Fibroblast of the conjunctiva (primary cell): ENCODE measurements at regions not wholly inside any gene's neighbourhood (a gene's known extent, or its start where the extent isn't known, plus 50 kb on each side); places are given as distances from the start of the nearest gene placed in this dataset.

Source experiments
- DNase-seq: peaks from one replicate; pipeline ENCODE4 v3.0.0-alpha.2; 2010; ENCODE audit warnings: low read depth

DNA sequence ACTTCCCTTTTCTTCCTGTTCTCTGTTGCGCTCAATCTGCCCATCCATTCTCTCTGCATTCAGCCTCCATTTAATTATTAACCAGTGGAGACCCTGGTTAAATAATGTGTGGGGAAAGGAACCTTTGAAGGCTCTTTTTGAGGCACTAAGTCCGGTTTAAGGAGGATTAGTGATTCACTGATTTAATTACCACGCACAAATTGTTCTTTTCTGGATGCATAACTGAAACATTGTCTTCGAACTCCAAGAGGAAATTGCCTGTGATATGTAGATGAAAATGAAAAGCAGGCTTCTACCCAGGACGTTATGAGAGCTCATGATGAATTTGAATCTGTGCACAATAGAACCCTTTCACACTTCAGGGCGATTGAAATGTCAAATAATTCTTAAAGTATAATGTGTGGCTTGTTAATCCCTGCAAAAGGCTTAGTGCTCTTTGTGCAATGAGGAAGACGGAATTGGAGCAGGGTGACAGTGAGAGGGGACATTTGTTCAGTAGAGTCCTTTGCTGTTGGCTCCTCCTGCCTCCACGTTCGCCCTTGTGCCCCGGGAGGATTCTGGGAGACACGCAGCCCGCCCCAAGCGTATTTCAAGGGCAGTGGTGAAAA, 51.1 kb upstream of the ZNF236 start:
- no peak for DNase-seq

DNA sequence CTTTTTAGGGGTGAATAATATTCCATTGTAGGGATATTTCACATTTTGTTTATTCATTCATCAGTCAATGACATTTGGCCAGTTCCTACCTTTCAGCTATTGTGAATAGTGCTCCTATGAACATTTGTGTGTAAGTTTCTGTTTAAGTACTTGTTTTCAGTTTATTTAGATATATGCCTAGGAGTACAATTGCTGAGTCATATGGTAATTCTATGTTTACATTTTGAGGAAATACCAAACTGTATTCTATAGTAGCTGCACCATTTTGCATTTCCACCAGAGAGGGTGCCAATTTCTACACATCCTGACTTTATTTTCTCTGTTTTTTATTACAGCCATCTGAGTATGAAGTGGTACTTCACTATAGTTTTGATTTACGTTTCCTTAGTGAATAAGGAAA, 54.4 kb upstream of the ZNF236 start:
- no peak for DNase-seq

DNA sequence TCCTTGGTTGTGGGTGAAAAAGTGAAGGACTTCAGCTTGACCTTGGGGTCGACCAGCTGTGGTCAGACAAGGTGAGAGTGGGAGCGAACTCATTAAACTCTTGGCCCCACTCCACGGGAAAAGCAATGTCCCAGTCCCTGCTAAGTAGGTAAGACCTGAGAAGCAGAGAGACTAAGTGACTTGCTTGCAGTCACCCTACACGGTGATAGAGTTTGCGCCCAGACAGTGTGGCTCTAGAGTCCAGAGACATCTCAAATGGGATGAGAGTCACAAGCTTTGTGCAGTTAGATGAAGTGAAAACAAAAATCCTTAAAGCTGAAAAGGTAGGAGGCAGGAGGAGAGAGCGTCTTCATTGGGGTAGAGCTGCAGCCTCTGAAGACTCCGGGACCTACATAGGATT, 55.9 kb upstream of the ZNF236 start:
- DNase-seq = no peak

DNA sequence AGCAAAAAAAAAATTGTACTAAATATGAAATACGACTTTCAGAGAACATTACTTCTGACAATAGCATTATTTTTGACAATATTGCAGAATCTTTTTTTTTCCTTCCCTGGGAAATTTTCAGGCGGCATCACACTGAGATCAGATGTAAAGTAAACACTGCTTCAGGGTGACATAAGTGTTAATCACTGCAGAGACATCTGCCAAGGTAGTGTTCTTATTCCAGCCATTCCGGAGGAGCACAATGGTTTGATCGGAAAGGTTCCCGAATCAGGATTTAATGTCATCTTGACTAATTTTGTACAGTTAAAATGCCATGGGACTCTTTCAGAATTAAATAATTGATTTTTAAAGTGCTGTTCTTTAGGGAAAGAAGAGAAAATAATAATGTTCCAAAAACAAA, 56.7 kb upstream of the ZNF236 start:
- DNase-seq = no peak

DNA sequence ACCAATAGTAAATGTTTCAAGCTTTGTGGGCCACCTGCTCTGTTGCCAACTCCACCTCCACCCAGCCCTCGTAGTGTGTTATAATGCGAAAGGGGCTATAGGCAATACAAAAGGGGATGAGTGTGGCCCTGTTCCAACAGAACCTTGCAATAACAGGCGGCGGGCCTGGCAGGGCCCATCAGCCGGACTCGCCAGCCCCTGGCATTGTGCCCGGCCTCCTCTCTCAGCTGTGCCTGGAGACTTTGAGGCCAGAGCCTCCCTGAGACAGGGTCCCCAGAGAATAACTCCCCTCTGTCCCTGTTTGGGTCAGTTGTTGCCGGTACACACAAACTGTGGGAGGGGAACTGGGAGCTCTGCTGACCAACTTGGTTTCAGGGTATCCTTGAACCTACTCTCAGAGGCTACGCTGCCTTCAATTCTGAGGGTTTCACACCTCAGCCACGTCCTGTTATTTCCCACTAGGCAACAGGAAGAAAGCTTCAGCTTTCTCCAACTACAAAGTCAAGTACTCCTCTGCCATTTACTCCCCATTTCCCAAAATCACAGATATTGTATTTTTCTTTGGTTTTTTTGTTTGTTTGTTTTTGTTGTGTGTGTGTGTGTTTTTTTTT, 58.0 kb upstream of the ZNF236 start:
- DNase-seq = no peak

DNA sequence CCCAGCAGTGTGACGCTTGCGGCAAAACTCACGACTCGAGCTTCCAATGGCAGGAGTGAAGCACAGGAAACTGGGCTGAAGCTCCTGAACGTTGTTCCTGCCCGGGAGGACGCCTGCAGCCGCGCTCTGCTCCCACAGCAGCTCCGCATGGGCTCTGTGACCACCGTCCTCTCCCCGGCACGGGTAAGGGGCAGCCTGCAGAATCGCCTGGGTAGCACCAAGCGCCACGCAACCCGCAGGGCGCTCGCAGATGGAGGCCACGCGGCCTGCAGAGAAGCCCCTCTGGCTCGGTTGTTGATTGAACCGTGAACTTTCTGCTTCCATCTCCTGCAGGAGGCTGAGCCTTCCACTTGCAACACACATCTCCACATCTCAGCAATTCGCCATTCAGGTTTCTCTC, 63.3 kb upstream of the ZNF236 start:
- no peak for DNase-seq

DNA sequence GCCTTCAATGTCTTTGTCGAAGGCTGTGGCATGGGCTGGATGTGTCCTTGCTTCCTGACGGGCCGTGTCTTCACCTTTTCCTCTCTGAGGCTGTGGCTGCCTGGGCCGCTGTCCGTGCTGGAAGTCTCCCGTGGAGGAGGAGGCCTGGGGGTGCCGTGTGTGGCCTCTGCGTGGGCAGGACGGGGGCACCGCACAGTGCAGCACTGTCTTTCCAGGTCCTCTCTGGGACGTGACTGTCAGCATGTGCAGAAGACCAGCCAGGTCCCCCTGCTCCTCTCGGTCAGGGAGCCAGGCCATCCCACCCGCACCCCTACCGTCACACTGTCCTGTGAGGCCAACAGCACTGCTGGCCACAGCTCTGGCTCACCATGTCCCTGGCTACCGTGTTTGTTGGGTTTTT, 64.4 kb upstream of the ZNF236 start:
- DNase-seq = no peak

GRCh38 chr18:76757335-76757734, 65.0 kb upstream of the ZNF236 start:
- DNase-seq = no peak

DNA sequence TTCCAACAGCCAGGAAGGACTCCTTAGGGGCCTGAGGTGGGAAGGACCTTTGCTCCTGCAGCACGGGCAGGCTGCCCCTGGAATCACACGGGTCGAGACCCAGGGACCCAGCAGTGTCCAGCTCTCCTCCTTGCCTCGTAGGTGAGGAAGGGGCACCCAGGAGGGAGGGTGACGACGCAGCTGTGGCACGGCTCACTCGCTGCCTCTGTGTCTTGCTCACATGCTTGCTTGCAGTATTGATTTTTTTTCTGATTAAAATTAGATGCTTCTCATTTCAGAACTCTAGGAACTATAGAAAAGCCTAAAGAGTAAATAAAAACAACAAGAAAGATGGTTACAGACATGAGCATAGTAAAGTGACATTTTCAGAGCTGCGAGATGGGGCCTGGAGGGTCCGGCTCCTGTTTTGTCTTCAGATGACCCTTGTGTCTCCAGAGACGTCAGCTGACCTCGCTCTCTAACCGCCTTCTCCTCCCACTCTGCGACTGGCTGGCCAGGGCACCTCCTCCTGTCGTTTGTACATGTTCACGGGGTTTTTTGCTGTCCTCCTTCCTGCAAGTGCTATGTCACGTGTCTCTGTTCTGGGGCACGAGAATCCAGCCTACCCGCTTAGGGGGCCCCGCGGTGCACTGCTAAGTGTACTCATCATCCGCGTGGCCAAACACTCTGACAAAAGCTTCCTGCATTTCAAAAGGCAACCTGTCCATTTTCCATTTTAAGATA, 65.7 kb upstream of the ZNF236 start:
- no peak for DNase-seq

GRCh38 chr18:76754351-76754750, 68.0 kb upstream of the ZNF236 start:
- DNase-seq = no peak

DNA sequence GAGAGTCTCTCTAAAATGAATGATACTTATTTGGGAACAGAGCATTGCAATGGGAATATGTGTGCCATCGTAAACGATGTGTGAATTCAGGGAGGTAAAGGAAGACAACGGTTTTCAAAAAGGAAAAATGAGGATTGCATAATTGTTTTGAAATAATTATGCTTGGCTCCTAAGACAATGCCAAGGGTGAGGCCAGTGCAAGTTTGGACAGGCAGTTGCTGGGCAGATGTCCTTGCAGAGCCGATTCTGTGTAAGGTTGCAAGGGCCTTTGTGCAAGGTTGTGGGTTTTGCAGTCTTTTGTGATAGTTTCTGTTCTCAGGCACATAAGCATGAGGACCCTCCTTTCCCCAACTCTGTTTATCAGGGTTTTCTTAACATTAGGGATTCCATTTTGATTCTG, 70.0 kb upstream of the ZNF236 start:
- no peak for DNase-seq

- DNase-seq = no peak
These were observed 71.2 kb upstream of the ZNF236 start for GRCh38 chr18:76750917-76751890.

DNA sequence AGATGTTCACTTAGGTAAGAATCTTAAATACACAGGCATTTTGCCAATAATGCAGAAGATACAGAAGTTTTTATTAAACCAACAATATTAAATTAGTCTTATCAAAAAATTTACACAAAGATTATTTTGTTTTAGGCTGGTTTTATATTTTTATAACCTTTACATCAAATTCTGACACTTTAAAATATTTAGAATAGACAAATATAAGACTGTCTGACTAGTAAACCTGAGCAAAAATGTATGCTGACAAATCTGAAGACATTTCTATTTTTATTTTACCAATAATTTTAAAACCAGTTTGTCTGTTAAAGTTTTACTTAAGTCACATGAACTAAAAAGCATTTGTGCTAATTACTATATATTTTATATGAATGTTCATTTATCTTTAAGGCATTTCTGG, 72.1 kb upstream of the ZNF236 start:
- DNase-seq = no peak

DNA sequence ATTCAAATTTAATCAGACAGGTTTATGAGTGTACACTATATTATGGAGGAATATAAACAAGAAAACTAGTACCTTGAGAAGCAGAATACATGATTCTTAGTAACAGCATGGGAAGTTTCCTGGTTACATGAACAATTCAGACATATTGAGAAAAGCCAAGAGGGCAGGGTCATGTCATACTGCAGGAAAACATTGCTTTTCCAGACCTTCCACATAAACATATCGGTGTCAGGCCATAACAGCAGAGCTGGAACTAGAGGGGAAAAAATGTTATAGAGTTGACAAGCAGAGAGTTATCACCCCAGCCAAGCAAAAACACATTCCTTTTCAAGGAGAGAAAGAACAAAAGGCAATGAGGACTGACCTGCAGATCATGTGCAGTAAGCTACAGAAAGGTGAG, 74.7 kb upstream of the ZNF236 start:
- no peak for DNase-seq

- no peak for DNase-seq
These were observed 81.0 kb upstream of the ZNF236 start for GRCh38 chr18:76741346-76741745.

DNA sequence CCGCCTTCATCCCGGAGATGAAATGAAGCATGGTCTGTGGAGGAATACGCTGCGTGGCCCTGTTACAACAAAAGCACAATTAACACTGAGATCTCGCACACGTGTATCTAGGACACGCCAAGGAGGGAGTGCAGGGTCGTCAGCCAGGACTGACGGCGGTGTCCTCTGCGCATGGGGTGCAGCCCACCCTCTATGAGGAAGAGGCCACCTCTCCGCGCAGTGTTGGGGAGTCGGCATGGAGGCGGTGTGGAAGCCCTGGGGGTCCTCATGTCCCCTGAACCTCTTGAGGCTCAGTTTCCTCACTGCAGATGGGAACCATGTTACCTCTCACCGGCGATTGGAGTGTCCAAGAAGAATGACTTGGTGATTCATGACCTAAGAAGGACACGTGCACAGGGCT, 86.0 kb upstream of the ZNF236 start:
- no peak for DNase-seq

- no peak for DNase-seq
These were observed 91.5 kb upstream of the ZNF236 start for GRCh38 chr18:76730901-76731300.

- DNase-seq = no peak
These were observed 94.8 kb upstream of the ZNF236 start for GRCh38 chr18:76727589-76727988.

- DNase-seq = no peak
These were observed 96.9 kb upstream of the ZNF236 start for GRCh38 chr18:76725445-76725844.

DNA sequence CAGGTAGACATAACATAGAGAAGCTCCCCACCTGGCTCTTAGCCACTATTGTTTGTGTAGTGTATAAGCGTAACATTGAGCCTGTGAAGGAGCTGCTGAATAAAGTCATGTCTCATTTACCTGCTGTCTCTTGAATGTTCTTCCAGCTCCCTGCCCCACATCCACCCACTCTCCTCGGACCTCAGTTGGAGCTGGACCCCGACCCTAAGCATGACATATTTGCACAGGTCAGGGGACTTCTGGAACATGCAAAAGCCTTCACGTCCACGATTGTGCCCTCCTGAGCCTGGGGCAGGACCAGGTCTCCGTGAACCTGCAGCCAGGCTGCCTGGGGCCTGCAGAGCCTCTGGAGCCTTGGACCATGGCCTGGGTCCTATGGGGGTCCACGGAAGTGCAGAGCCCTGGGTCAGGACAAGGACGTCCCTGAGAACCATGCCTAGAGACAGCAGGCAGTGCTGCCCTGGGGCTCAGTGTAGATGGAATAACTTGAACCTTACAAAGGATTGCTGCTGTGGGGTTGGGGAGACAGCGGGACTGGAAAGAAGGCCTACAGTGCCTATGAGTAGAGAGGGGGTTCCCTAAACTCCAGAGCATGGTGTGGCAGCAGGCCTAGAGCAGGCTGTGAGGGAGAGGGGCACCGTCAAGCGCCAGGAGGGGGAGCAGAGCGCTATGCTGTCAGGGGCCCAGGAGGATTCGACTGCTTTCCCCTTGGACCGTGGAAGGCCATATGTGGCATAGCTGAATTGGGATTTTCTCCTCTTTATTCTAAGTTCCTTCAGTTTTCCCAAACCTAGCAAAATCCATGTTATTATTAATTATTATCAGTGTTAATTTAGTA, 99.9 kb upstream of the ZNF236 start:
- DNase-seq = no peak

GRCh38 chr18:76721207-76721996, 101.0 kb upstream of the ZNF236 start:
- no peak for DNase-seq
